ENCODE measurements at regions not wholly inside any gene's neighbourhood (a gene's known extent, or its start where the extent isn't known, plus 50 kb on each side); places are given as distances from the start of the nearest gene placed in this dataset.

DNA sequence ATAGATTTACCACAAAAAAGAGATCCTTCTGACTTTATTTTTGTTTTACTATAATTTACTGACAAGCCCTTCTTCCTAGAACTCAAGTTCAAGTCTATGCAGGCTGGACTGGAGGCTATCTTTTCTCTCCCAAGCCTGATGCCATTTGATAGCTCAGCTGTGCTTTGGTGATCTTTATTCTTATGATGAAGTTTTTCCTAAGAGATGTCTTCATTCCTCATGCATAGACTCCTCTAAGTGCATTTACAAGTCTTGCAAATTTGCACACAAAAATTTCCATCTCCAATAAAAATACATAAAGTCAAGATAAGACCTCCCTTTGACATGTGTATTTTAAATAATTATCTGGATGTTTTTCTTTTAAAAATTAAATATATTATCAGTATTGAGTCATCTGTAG lies 167.4 kb upstream of the ETAA1 start:
- TF ChIP-seq, protein P1, sequence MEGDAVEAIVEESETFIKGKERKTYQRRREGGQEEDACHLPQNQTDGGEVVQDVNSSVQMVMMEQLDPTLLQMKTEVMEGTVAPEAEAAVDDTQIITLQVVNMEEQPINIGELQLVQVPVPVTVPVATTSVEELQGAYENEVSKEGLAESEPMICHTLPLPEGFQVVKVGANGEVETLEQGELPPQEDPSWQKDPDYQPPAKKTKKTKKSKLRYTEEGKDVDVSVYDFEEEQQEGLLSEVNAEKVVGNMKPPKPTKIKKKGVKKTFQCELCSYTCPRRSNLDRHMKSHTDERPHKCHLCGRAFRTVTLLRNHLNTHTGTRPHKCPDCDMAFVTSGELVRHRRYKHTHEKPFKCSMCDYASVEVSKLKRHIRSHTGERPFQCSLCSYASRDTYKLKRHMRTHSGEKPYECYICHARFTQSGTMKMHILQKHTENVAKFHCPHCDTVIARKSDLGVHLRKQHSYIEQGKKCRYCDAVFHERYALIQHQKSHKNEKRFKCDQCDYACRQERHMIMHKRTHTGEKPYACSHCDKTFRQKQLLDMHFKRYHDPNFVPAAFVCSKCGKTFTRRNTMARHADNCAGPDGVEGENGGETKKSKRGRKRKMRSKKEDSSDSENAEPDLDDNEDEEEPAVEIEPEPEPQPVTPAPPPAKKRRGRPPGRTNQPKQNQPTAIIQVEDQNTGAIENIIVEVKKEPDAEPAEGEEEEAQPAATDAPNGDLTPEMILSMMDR (IDR thresholded peaks at IDR 0.05), result no peak
- no peak for TF ChIP-seq POLR2A (IDR thresholded peaks at IDR 0.05)

Measured in esophagus squamous epithelium (tissue), 4 donors.